Endodermal cell (in vitro differentiated cells): ENCODE measurements at regions not wholly inside any gene's neighbourhood (a gene's known extent, or its start where the extent isn't known, plus 50 kb on each side); places are given as distances from the start of the nearest gene placed in this dataset.

Experiments used
- DNase-seq: peaks from one replicate; pipeline ENCODE4 v3.0.0-alpha.2; 2017
- H3K27ac ChIP-seq: 2 replicates; pipeline ENCODE4 v1.5.1; 2013; ENCODE audit warnings: mild to moderate bottlenecking, low read depth, low read length, moderate library complexity
- H3K27me3 ChIP-seq: 2 replicates; pipeline ENCODE4 v1.6.1; 2013; ENCODE audit warnings: mild to moderate bottlenecking, low read length, moderate library complexity; ENCODE audit not compliant: insufficient read depth, control insufficient read depth, poor library complexity, severe bottlenecking
- H3K36me3 ChIP-seq: 2 replicates; pipeline ENCODE4 v1.7.0; 2013; ENCODE audit warnings: mild to moderate bottlenecking, low read length, moderate library complexity; ENCODE audit not compliant: control insufficient read depth, insufficient read depth
- H3K4me1 ChIP-seq: one replicate; pipeline ENCODE4 v1.7.0; 2013; ENCODE audit warnings: low read length; ENCODE audit not compliant: control insufficient read depth, insufficient read depth
- H3K4me3 ChIP-seq: 2 replicates; pipeline ENCODE4 v1.5.1; 2013; ENCODE audit warnings: mild to moderate bottlenecking, low read length, moderate library complexity
- H3K9ac ChIP-seq: 2 replicates; pipeline ENCODE4 v1.6.1; 2013; ENCODE audit warnings: mild to moderate bottlenecking, low read length, moderate library complexity; ENCODE audit not compliant: poor library complexity, severe bottlenecking; ENCODE audit errors: extremely low read depth
- H3K9me3 ChIP-seq: 2 replicates; pipeline ENCODE4 v1.6.1; 2013; ENCODE audit warnings: mild to moderate bottlenecking, low read length, moderate library complexity; ENCODE audit not compliant: control insufficient read depth
- H3K27ac Mint-ChIP-seq: 2 replicates; pipeline ENCODE4 v1.8.0; 2020; ENCODE audit warnings: mixed read lengths
- H3K27me3 Mint-ChIP-seq: 2 replicates; pipeline ENCODE4 v1.8.0; 2021; ENCODE audit warnings: mild to moderate bottlenecking, mixed read lengths; ENCODE audit not compliant: insufficient read depth
- H3K36me3 Mint-ChIP-seq: 2 replicates; pipeline ENCODE4 v1.8.0; 2020; ENCODE audit warnings: low read depth, mixed read lengths
- H3K4me1 Mint-ChIP-seq: 2 replicates; pipeline ENCODE4 v1.8.0; 2020; ENCODE audit warnings: mixed read lengths
- H3K4me3 Mint-ChIP-seq: 2 replicates; pipeline ENCODE4 v1.8.0; 2020; ENCODE audit warnings: mild to moderate bottlenecking, moderate library complexity, mixed read lengths
- H3K9me3 Mint-ChIP-seq: 2 replicates; pipeline ENCODE4 v1.8.0; 2020; ENCODE audit warnings: mild to moderate bottlenecking, mixed read lengths
- CTCF ChIP-seq: fragments of 200-600 bp; sonication (generic); conservative IDR thresholded peaks from 2 replicates; pipeline ENCODE4 v1.5.0; 2021; ENCODE audit warnings: antibody characterized with exemption, mild to moderate bottlenecking
- WGBS, 2 experiments: methylation state at CpG; one replicate each; pipeline versions ENCODE4 v1.1.5 to v1.1.7; 2013; ENCODE audit warnings: missing lambda C conversion rate in 2 of 2, mixed read lengths in 1 of 2; ENCODE audit not compliant: insufficient coverage in 1 of 2, insufficient read length in 1 of 2; 5-methylcytosine and 5-hydroxymethylcytosine counted together

- no peaks in the 10 kb centered on the region for H3K36me3 Mint-ChIP-seq
- H3K4me3 ChIP-seq = no peak overlapping the region
- no peaks in the 10 kb centered on the region for H3K4me1 Mint-ChIP-seq
- DNase-seq = no peak
- H3K27me3 ChIP-seq = no peaks in the 10 kb centered on the region
- H3K9me3 Mint-ChIP-seq = no peaks in the 10 kb centered on the region
- H3K4me1 ChIP-seq = no peaks in the 10 kb centered on the region
- no peak overlapping the region for H3K4me3 Mint-ChIP-seq
- H3K27ac Mint-ChIP-seq = no peak overlapping the region
- H3K27me3 Mint-ChIP-seq = no peaks in the 10 kb centered on the region
- no peak overlapping the region for H3K9ac ChIP-seq
- TF ChIP-seq CTCF = no peak
- H3K27ac ChIP-seq = no peak overlapping the region
- no peaks in the 10 kb centered on the region for H3K36me3 ChIP-seq
- H3K9me3 ChIP-seq = no peaks in the 10 kb centered on the region
- WGBS, 2 experiments = 91 to 92% methylated on average over 6 to 7 of the region's 7 CpGs
Measured at GRCh38 chr6:156526081-156526480, 251.1 kb upstream of the ARID1B start.

DNA sequence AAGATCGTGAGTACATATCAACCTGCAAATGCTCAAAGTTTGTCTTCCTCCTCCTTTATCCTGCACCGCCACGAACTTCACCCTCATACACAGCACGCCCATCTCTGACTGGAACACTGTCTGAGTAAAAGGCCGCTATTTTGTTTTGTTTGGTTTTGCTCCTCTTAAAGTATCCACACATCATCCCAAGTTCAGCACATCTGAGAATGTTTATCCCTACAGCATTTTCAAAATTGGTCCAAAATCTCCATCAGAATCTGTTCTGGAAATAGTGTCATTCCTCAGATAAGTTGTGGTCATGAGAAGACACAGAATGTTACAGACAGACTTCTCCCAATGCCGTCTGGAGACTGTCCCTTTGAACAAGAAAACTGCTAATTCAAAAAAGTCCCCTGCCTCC, 251.6 kb upstream of the ARID1B start:
- no peak for TF ChIP-seq CTCF
- H3K27ac ChIP-seq = no peak overlapping the region
- no peak overlapping the region for H3K4me3 ChIP-seq
- H3K9me3 Mint-ChIP-seq = no peaks in the 10 kb centered on the region
- no peak overlapping the region for H3K4me3 Mint-ChIP-seq
- no peak overlapping the region for H3K27ac Mint-ChIP-seq
- WGBS, 2 experiments = 89 to 92% methylated on average over 5 to 6 of the region's 6 CpGs
- no peaks in the 10 kb centered on the region for H3K36me3 Mint-ChIP-seq
- H3K9me3 ChIP-seq = no peaks in the 10 kb centered on the region
- DNase-seq = no peak
- H3K36me3 ChIP-seq = no peaks in the 10 kb centered on the region
- no peaks in the 10 kb centered on the region for H3K27me3 ChIP-seq
- no peaks in the 10 kb centered on the region for H3K4me1 ChIP-seq
- H3K9ac ChIP-seq = no peak overlapping the region
- H3K27me3 Mint-ChIP-seq = no peaks in the 10 kb centered on the region
- H3K4me1 Mint-ChIP-seq = no peaks in the 10 kb centered on the region

- TF ChIP-seq CTCF = no peak
- no peak overlapping the region for H3K27ac Mint-ChIP-seq
- H3K9ac ChIP-seq = no peak overlapping the region
- H3K27ac ChIP-seq = no peak overlapping the region
- H3K36me3 Mint-ChIP-seq = peaks cover 4% of the 10 kb centered on the region
- H3K4me3 Mint-ChIP-seq = no peak overlapping the region
- DNase-seq = no peak
- peaks cover 10% of the 10 kb centered on the region for H3K9me3 Mint-ChIP-seq
- no peaks in the 10 kb centered on the region for H3K27me3 Mint-ChIP-seq
- H3K4me1 Mint-ChIP-seq = no peaks in the 10 kb centered on the region
- H3K4me1 ChIP-seq = no peaks in the 10 kb centered on the region
- no peak overlapping the region for H3K4me3 ChIP-seq
- H3K27me3 ChIP-seq = no peaks in the 10 kb centered on the region
- no peaks in the 10 kb centered on the region for H3K36me3 ChIP-seq
- peaks cover 6% of the 10 kb centered on the region for H3K9me3 ChIP-seq
- WGBS, 2 experiments = 50% methylated on average over 2 of the region's 2 CpGs; no CpG with 5 or more reads in 1 of the 2 experiments
Measured at GRCh38 chr6:156519940-156520339, 257.2 kb upstream of the ARID1B start.
